LNCAP (cell line): ENCODE measurements at regions not wholly inside any gene's neighbourhood (a gene's known extent, or its start where the extent isn't known, plus 50 kb on each side); places are given as distances from the start of the nearest gene placed in this dataset.

Experiments used
- TF ChIP-seq, protein P1 (sequence below): fragments of 450-650 bp; IDR thresholded peaks from 2 replicates; pipeline ENCODE4 v1.5.1; 2017; ENCODE audit warnings: mild to moderate bottlenecking

DNA sequence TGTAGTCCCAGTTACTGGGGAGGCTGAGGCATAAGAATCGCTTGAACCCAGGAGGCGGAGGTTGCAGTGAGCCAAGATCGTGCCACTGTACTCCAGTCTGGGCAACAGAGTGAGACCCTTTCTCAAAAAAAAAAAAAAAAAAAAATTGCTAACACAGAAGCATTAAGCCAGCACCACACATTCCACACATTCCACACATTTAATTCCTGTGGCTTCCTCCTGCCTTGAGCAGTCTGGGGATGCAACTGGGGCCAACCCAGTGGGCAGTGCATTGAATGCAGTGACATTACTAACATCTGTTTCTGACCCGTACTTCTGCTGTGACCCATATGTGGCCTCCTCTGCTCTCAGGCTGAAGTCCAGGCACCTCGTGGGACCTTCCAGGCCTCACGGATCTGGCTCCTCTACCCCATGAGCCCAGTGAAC lies 107.0 kb downstream of the BCL2L11 start:
- TF ChIP-seq, protein P1, sequence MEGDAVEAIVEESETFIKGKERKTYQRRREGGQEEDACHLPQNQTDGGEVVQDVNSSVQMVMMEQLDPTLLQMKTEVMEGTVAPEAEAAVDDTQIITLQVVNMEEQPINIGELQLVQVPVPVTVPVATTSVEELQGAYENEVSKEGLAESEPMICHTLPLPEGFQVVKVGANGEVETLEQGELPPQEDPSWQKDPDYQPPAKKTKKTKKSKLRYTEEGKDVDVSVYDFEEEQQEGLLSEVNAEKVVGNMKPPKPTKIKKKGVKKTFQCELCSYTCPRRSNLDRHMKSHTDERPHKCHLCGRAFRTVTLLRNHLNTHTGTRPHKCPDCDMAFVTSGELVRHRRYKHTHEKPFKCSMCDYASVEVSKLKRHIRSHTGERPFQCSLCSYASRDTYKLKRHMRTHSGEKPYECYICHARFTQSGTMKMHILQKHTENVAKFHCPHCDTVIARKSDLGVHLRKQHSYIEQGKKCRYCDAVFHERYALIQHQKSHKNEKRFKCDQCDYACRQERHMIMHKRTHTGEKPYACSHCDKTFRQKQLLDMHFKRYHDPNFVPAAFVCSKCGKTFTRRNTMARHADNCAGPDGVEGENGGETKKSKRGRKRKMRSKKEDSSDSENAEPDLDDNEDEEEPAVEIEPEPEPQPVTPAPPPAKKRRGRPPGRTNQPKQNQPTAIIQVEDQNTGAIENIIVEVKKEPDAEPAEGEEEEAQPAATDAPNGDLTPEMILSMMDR: no peak

DNA sequence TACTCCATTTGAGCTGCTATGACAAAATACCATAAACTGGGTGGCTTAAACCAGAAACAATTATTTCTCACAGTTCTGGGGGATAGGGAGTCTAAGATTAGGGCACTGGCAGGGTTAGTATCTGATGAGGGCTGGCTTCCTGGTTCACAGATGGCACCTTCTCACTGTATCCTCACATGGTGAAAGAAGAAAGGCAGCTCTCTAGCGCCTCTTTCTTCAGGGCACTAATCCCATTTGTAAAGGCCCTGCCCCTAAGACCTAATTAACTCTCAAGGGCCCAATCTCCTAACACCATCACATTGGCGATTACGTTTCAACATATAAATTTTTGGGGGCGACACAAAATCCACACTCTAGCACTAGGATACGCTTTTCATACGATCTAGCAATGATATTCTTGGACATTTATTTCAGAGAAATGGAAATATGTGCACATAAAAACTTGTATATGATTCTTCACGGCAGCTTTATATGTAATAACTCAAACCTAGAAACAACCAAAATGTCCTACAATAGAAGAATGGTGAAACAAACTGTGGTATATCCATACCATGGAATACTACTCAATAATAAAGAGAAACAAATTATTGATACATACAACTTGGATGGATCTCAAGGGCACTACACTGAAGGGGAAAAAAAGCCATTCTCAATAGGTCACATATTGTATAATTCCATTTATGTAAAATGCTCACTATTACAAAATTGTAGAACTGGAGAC lies 111.0 kb downstream of the BCL2L11 start:
- TF ChIP-seq, protein P1: no peak

DNA sequence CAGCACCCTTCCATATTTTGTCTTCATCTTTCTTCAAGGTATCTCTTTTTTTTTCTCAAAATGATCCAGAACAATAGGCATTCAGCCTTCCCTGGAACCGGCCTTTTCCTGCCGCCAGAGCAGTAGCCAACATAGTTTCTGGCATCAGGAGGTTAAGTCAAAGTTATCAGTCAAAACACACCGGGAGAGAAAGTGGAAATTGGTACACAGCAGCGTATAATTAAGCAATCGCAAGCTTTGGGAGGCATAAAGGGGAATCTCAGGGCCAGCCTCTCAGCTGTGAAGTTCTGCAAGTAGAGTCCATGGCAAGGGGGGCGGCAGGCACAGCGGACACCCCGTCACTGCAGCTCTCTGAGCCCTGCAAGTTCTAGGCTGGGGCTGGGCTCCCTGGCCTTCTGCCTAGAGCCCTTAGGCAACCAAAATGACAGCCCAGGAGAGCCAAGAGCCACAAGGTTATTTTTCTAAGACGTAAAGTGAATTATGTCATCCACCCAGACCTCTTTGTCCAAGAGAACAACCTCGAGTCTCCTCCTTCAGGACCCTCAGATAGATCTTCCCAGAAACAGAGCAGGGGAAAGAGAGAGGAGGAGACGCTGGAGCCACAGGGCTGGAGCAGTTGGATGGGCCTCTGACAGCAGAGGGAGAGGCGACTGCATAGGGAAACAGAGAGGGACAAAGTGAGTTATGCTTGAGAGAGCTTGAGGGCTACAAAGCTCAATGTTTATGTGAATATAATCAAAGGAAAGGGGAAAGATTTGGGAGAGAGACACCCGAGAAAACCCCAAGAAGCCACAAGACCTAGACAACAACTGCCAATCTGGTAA lies 114.7 kb downstream of the BCL2L11 start:
- TF ChIP-seq, protein P1: no peak

DNA sequence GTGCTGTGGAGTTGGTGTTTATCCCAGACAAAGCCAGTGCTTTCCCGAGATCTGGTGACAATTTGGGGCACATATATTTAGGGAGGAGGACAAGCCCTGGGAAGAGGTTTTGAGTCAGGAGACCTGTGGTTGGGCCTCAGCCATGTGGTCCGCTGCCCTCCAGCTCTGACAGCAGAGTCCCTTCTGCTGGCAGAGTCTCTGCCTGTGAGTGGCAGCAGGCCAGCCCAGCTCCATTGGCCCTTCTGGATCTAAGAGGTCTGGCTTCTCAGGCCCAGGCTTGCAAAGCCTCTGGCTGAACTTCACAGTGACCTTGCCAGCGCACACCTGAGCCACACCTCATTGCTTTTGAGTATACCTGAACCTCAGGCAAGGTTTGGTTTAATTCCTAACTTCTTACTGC lies 115.3 kb downstream of the BCL2L11 start:
- TF ChIP-seq, protein P1: no peak

DNA sequence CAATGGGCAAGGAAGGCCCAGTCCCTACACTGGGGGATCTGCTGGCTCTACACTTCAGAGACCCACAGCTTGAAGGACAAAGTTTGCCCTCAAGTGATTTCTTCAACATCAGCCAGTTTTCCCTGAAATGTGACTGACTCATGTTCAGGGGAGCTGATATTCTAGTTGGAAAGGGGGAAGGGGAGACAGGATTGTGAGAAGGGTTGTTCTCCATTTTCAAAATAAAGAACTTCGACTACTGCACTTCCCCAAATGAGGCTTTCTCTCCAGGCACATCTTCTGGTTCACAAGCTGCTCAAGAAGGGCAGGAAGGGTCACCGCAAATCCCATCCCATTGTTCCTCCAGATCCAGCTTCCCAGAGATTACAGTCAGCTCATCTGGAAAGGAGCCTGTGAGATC lies 117.6 kb downstream of the BCL2L11 start:
- TF ChIP-seq, protein P1: no peak

DNA sequence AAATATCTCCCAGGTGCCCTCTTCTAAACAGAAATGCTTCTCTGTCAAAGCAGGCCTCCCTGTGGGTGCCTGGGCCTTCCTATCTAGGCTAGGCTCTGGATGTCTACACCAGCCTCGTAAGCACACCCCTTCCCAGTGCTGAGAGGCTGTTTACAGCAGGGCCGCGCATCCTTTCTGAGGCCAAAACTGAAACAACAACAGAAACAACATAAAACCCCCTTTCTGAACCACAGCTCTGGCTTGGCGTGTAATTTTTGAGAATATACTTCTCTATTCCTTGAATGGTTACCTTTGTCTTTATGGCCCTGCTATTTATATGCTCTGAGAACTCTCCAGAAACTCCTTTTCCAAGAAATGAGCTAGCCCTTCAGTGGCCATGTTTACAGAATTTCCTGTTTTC lies 118.4 kb downstream of the BCL2L11 start:
- TF ChIP-seq, protein P1: no peak

DNA sequence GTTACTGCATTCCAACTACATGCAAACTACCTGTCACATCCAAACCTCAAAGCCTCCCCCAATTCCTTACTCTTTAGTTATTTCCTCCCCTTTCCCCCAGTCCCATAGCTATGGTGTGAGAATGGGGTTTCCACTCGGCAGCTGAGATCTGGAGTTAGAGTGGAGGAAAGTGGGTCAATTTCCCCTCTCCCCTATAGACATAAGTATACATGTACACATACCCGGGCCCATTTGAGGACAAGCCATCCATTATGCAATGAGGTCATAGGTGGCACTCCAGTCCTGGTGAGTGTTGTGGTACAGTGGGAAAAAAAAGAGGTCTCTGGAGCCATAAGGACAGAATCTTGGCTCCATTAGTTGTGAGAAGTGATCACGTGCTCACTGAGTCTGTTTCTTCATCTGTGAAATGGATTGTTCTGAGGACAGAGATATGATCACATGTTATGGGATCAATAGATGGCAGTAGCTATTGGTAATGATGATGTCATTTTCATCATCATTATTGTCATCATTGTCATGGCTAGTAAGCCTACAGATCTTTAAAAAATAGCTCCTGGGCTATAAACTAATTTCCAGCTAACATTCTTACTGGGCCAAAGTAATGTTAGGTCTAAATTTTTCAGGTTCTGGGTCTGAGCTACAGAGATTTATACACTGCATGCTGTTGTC lies 119.0 kb downstream of the BCL2L11 start:
- TF ChIP-seq, protein P1: no peak
